ENCODE measurements at regions not wholly inside any gene's neighbourhood (a gene's known extent, or its start where the extent isn't known, plus 50 kb on each side); places are given as distances from the start of the nearest gene placed in this dataset.
"Not testable (repeated sequence)": the region's sequence is repeated elsewhere in the genome, so short reads cannot be mapped to it uniquely, and the experiment has no call there.

DNA sequence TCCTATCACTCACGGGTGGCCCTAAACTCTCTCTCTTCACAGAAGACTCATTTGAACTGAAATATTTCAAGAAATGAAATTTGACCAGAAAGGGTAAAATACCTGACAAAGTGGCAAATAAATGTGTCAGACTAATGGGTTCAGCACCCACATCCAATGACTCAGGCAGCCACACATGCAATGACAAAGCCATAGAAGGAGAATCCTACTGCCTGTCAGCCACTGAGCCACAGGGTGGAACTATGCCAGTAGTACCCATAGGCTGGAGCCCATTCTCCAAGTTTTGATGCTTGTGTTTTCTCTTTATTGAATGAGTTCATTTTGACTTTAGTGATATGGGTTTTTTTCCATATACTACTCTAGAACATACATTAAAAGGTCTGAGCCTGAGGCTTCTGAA, 179.0 kb downstream of the BEND2 start:
- Histone ChIP-seq H3K4me2 (ENCODE audit: low read length) (no peak overlapping the region), H3K9me3 (replicated peaks; ENCODE audit: low read length) (no peaks in the 10 kb centered on the region), H3K27me3 (ENCODE audit: control insufficient read depth, insufficient read depth, low read length) (no peaks in the 10 kb centered on the region), H3K36me3 (ENCODE audit: insufficient read depth, low read length) (no peaks in the 10 kb centered on the region), H3K9ac (ENCODE audit: low read depth, low read length) (no peak overlapping the region), H3K4me1 (ENCODE audit: control insufficient read depth, insufficient read depth, low read length) (no peaks in the 10 kb centered on the region), H3K4me3 (ENCODE audit: low read length) (no peak overlapping the region)

DNA sequence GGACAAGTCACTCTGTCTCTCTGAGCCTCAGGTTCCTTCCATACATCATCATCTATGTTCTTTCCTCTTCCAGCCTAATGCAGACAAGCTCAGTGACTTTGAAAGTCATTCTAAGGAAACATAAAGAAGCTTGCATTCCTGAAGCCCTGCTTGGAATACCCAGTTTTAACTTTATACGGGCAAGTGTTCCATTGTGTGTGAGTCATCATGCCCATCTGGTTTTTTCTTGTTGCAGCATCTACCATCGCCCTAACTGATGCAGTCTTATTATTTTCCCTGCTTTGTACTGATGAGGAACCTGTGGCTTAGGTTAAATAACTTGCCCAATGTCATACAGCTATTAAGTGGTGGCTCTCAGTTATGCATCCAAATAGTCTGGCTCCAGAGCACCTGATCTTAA, 177.9 kb upstream of the RAI2 start:
- Histone ChIP-seq H3K27me3 (ENCODE audit: control insufficient read depth, insufficient read depth, low read length) (no peaks in the 10 kb centered on the region), H3K4me2 (ENCODE audit: low read length) (no peak overlapping the region)

DNA sequence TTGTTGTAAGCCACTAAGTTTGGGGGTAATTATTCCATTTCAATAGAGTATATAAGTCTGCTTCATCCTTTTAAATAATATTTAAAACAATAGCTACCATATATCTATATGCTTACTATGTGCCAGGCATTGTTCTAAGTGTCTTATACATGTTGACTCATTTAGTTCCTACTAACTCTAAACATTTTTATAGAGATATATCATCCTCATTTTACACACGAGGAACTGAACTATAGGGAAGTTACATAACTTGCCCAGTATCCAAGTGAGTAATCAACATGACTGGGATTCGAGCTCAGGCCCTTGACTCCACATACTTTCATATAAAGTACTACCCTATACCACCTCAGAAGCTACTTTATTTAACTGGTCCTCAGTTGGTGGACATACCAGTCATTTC, 175.3 kb upstream of the RAI2 start:
- H3K4me2 ChIP-seq (ENCODE audit: low read length), result no peak overlapping the region
- no peak overlapping the region for H3K4me3 ChIP-seq (ENCODE audit: low read length)
- no peaks in the 10 kb centered on the region for H3K9me3 ChIP-seq (replicated peaks; ENCODE audit: low read length)
- no peaks in the 10 kb centered on the region for H3K36me3 ChIP-seq (ENCODE audit: insufficient read depth, low read length)
- H3K4me1 ChIP-seq (ENCODE audit: control insufficient read depth, insufficient read depth, low read length), result no peaks in the 10 kb centered on the region
- no peaks in the 10 kb centered on the region for H3K27me3 ChIP-seq (ENCODE audit: control insufficient read depth, insufficient read depth, low read length)
- no peak overlapping the region for H3K9ac ChIP-seq (ENCODE audit: low read depth, low read length)

More for the DNA sequence above, 177.9 kb upstream of the RAI2 start:
- no peaks in the 10 kb centered on the region for H3K36me3 ChIP-seq (ENCODE audit: insufficient read depth, low read length)
- no peaks in the 10 kb centered on the region for H3K4me1 ChIP-seq (ENCODE audit: control insufficient read depth, insufficient read depth, low read length)
- H3K4me3 ChIP-seq (ENCODE audit: low read length), result no peak overlapping the region
- H3K9me3 ChIP-seq (replicated peaks; ENCODE audit: low read length), result no peaks in the 10 kb centered on the region
- H3K9ac ChIP-seq (ENCODE audit: low read depth, low read length), result no peak overlapping the region

DNA sequence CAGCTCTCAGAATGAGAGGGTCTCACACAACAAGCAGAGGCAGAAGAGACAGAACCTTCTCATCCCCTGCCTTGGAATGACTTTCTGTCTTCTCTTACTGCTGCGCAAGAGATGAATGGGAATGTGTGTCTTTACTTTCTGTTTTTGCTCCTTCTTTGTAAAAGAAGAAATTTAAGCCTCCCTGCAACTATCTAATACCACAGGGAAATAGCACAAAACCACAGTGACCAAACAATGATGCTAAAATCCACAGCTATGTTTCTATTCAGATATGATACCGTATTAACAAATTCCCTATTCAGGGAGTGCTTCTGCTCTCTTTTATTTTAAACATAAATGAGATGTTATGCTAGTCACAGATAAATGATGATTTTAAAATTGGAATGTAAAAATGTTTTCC, 173.8 kb upstream of the RAI2 start:
- no peak overlapping the region for H3K4me3 ChIP-seq (ENCODE audit: low read length)
- no peak overlapping the region for H3K9ac ChIP-seq (ENCODE audit: low read depth, low read length)
- H3K4me2 ChIP-seq (ENCODE audit: low read length), result no peak overlapping the region
- H3K27me3 ChIP-seq (ENCODE audit: control insufficient read depth, insufficient read depth, low read length), result no peaks in the 10 kb centered on the region
- H3K36me3 ChIP-seq (ENCODE audit: insufficient read depth, low read length), result no peaks in the 10 kb centered on the region
- no peaks in the 10 kb centered on the region for H3K4me1 ChIP-seq (ENCODE audit: control insufficient read depth, insufficient read depth, low read length)
- H3K9me3 ChIP-seq (replicated peaks; ENCODE audit: low read length), result no peaks in the 10 kb centered on the region

DNA sequence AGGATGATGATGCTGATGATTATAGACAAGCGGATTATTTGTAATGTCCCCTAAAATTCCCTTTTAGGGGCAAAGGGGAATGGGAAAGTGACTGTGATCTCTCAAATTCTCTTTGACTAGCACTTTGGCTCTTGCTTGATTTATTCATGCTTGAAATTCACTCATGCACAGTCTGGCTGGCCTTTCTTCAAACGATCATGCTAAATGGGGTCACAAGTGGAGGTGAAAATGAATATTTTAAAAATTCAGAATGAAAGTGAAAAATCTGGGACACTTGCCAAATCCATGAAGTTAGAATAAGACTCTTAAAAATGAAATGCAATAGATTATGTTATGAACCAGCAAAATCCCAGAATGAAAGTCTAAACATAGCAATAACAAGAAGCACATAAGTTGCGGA, 173.4 kb upstream of the RAI2 start:
- H3K9me3 ChIP-seq (replicated peaks; ENCODE audit: low read length), result no peaks in the 10 kb centered on the region
- no peak overlapping the region for H3K4me3 ChIP-seq (ENCODE audit: low read length)
- no peak overlapping the region for H3K9ac ChIP-seq (ENCODE audit: low read depth, low read length)
- H3K4me1 ChIP-seq (ENCODE audit: control insufficient read depth, insufficient read depth, low read length), result no peaks in the 10 kb centered on the region
- H3K27me3 ChIP-seq (ENCODE audit: control insufficient read depth, insufficient read depth, low read length), result no peaks in the 10 kb centered on the region
- no peaks in the 10 kb centered on the region for H3K36me3 ChIP-seq (ENCODE audit: insufficient read depth, low read length)
- H3K4me2 ChIP-seq (ENCODE audit: low read length), result no peak overlapping the region

DNA sequence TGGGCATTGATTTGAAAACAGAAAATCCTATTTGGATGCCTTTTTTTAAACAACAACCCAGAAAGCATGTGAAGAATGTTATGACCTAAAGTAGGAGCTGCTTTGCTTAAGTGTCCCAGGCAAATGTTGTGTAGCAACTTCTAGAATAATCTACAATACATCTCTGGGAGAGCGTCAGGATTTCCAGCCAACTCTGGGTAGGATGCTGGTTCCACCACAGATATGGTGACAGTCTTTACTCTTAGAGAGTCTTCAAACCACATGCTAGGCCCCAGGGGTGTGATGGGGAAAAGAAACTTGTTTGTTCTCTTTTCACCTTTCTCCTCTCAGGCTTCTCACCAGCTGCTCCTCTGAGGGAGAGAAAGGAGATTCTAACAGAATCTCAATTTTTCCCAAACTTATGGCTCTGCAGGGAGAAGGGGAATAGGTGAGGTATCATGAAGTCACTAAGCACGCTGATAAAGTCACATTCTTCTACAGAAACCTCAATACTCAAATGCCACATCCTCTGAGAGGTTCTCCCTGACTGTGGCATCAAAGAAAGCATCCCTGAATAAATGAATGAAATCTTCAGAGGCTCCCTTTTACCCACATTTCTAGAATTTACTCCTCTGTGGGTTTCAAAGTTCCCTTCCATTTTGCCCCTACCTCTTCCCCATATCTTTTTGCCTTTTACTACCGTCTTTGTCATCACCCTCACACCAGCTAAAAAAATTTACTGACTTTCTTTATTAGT, 171.6 kb upstream of the RAI2 start:
- Histone ChIP-seq H3K4me1 (ENCODE audit: control insufficient read depth, insufficient read depth, low read length) (no peaks in the 10 kb centered on the region), H3K4me3 (ENCODE audit: low read length) (no peak overlapping the region), H3K36me3 (ENCODE audit: insufficient read depth, low read length) (no peaks in the 10 kb centered on the region), H3K4me2 (ENCODE audit: low read length) (no peak overlapping the region), H3K9me3 (replicated peaks; ENCODE audit: low read length) (no peaks in the 10 kb centered on the region), H3K9ac (ENCODE audit: low read depth, low read length) (no peak overlapping the region), H3K27me3 (ENCODE audit: control insufficient read depth, insufficient read depth, low read length) (no peaks in the 10 kb centered on the region)

DNA sequence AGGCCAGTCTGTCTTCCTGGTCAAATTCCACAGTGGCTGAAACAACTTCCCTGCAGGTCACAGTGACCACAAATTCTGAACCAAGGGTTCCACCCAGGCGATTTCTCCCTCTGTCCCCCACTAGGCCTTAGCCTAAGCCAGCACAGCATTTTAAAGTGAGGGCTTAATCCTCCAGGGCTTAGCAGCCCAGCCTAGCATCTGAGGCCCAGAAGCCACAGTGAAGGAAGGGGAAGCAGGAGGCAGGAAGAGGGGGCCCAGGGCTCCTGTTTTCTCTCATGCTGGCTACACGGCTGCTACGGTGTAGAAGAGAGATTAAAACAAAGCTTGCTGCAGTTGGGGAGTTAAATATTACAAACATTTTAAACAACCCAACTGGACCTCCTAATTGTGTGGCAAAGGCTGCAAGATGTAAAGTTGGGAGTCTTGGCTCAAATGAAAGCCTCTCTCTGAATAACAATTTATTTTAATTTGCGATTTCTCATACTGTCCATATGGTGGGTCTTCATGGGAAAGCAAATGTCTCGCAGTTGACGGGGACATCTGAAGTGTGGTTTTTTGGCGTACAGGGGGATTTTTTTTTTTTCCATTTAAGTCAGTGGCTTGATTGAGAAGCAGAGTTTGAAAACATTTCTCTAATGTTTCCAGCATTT, 170.8 kb upstream of the RAI2 start:
- H3K36me3 ChIP-seq (ENCODE audit: insufficient read depth, low read length), result no peaks in the 10 kb centered on the region
- H3K9ac ChIP-seq (ENCODE audit: low read depth, low read length), result no peak overlapping the region
- no peaks in the 10 kb centered on the region for H3K27me3 ChIP-seq (ENCODE audit: control insufficient read depth, insufficient read depth, low read length)
- no peak overlapping the region for H3K4me3 ChIP-seq (ENCODE audit: low read length)
- no peaks in the 10 kb centered on the region for H3K9me3 ChIP-seq (replicated peaks; ENCODE audit: low read length)
- no peak overlapping the region for H3K4me2 ChIP-seq (ENCODE audit: low read length)
- H3K4me1 ChIP-seq (ENCODE audit: control insufficient read depth, insufficient read depth, low read length), result no peaks in the 10 kb centered on the region

DNA sequence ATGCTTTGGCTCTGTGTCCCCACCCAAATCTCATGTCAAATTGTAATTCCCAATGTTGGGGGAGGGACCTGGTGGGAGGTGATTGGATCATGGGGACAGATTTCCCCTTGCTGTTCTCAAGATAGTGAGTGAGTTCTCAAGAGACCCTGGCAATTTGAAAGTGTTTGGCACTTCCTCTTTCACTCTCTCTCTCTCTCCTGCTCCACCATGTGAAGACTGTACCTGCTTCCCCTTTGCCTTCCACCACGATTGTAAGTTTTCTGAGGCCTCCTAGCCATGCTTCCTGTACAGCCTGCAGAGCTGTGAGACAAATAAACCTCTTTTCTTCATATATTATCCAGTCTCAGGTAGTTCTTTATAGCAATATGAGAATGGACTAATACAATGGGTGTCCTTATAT, 169.6 kb upstream of the RAI2 start:
- not testable (repeated sequence) for H3K27me3 ChIP-seq (ENCODE audit: control insufficient read depth, insufficient read depth, low read length); H3K9ac ChIP-seq (ENCODE audit: low read depth, low read length); H3K4me2 ChIP-seq (ENCODE audit: low read length); H3K4me1 ChIP-seq (ENCODE audit: control insufficient read depth, insufficient read depth, low read length); H3K9me3 ChIP-seq (replicated peaks; ENCODE audit: low read length); H3K4me3 ChIP-seq (ENCODE audit: low read length); H3K36me3 ChIP-seq (ENCODE audit: insufficient read depth, low read length)

DNA sequence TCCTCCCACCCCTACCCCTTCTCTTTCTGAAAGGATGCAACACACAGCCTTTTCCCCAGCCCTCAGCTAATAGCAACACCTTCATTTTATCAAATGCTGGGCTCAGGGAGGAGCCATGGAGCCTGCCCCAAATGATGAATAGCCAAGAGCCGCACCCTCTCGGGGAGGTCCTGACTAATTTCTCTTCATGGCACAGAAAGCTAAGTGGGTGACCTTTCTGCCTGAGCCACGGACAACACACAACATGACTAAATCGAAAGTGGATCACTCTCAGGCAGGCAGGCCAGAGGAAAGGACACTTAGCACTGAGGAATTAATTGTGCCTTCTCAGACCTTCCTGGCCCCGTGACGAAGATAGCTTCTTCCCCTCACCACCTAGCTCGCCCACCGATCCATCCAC, 165.1 kb upstream of the RAI2 start:
- no peaks in the 10 kb centered on the region for H3K9me3 ChIP-seq (replicated peaks; ENCODE audit: low read length)
- H3K4me3 ChIP-seq (ENCODE audit: low read length), result no peak overlapping the region
- no peak overlapping the region for H3K9ac ChIP-seq (ENCODE audit: low read depth, low read length)
- peak overlapping the region; percentile 44 for H3K4me2 ChIP-seq (ENCODE audit: low read length)
- H3K4me1 ChIP-seq (ENCODE audit: control insufficient read depth, insufficient read depth, low read length), result no peaks in the 10 kb centered on the region
- no peaks in the 10 kb centered on the region for H3K27me3 ChIP-seq (ENCODE audit: control insufficient read depth, insufficient read depth, low read length)
- H3K36me3 ChIP-seq (ENCODE audit: insufficient read depth, low read length), result no peaks in the 10 kb centered on the region

DNA sequence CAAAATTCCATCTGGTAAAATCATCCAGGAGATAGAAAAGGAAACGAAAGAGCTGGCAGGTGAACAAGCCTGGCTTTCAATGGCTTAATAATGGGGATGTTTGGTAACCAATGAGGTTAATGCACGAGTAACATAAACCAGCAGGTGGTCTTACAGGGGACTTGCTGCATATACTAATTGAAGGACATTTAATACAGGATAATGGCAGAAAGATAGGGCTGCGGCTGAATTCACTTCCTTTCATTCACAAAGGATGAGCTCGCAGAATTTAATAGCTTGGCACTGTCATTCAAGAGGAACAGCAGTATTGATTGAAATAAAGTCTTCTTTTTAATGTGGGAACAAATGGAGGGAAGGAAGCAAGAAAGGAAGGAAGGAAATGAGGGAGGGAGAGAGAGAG, 156.3 kb upstream of the RAI2 start:
- no peaks in the 10 kb centered on the region for H3K27me3 ChIP-seq (ENCODE audit: control insufficient read depth, insufficient read depth, low read length)
- no peak overlapping the region for H3K9ac ChIP-seq (ENCODE audit: low read depth, low read length)
- H3K4me3 ChIP-seq (ENCODE audit: low read length), result no peak overlapping the region
- no peak overlapping the region for H3K4me2 ChIP-seq (ENCODE audit: low read length)
- H3K36me3 ChIP-seq (ENCODE audit: insufficient read depth, low read length), result no peaks in the 10 kb centered on the region
- H3K4me1 ChIP-seq (ENCODE audit: control insufficient read depth, insufficient read depth, low read length), result no peaks in the 10 kb centered on the region
- no peaks in the 10 kb centered on the region for H3K9me3 ChIP-seq (replicated peaks; ENCODE audit: low read length)

DNA sequence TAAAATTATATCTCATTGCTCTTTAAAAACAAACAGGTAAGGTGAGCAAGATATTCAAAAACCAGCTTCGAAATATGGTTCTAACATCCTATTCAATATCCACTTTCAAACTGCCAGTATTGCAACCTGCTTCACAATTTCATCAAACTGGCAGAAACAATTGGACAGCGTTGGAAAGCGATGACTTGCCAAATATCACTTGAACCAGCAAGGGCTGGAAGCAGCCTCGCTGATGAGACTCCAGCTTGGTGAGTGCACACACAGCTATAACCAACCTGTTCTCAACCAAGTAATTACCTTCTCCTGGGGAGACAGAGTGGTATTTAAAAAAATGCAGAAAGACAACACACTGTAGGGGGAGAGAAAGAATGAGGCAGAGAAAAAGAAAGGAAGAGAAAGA, 155.8 kb upstream of the RAI2 start:
- no peaks in the 10 kb centered on the region for H3K27me3 ChIP-seq (ENCODE audit: control insufficient read depth, insufficient read depth, low read length)

DNA sequence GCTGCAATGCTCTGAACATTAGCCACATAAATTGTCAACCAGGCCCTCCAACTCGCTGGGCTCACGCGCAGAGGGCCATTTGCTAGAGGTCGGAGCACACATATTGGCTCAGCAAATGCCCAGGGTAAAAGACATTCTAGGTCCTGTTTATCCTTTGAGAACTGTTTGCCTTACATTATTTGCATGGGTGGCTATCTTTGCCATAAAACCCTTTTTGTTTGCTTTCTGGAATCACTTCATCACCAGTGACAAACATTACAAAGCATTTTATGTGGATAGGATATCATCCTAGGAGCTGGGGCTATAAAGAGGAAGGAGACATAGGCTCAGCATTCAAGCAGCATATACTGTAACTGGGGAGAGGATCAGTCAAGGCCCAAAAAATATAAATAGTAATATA, 149.2 kb upstream of the RAI2 start:
- Histone ChIP-seq H3K9ac (ENCODE audit: low read depth, low read length) (no peak overlapping the region), H3K4me1 (ENCODE audit: control insufficient read depth, insufficient read depth, low read length) (no peaks in the 10 kb centered on the region), H3K4me3 (ENCODE audit: low read length) (no peak overlapping the region), H3K36me3 (ENCODE audit: insufficient read depth, low read length) (no peaks in the 10 kb centered on the region), H3K4me2 (ENCODE audit: low read length) (no peak overlapping the region), H3K27me3 (ENCODE audit: control insufficient read depth, insufficient read depth, low read length) (no peaks in the 10 kb centered on the region), H3K9me3 (replicated peaks; ENCODE audit: low read length) (no peaks in the 10 kb centered on the region)

More for the DNA sequence above, 155.8 kb upstream of the RAI2 start:
- Histone ChIP-seq H3K4me3 (ENCODE audit: low read length) (no peak overlapping the region), H3K36me3 (ENCODE audit: insufficient read depth, low read length) (no peaks in the 10 kb centered on the region), H3K4me2 (ENCODE audit: low read length) (no peak overlapping the region), H3K9me3 (replicated peaks; ENCODE audit: low read length) (no peaks in the 10 kb centered on the region), H3K9ac (ENCODE audit: low read depth, low read length) (no peak overlapping the region), H3K4me1 (ENCODE audit: control insufficient read depth, insufficient read depth, low read length) (no peaks in the 10 kb centered on the region)

Data from skeletal muscle satellite cell (primary cell).